IMR-90 (cell line): ENCODE measurements at regions not wholly inside any gene's neighbourhood (a gene's known extent, or its start where the extent isn't known, plus 50 kb on each side); places are given as distances from the start of the nearest gene placed in this dataset.

ENCODE experiments used
- ATAC-seq: fragments of 200-7000 bp; cut with Tn5 transposase; 2 replicates; pipeline ENCODE4 v1.9.1; 2020; ENCODE audit warnings: low read depth, mild to moderate bottlenecking, moderate library complexity
- BruUV-seq: library from RNA; stranded (reverse); fragments of 400-500 nt; replicated peaks from 2 replicates; lab custom pipeline; 2021; lab: Mats Ljungman, UMichigan
- CTCF ChIA-PET: fragments of 300-600 bp; formaldehyde crosslinking; extraction: SDS; loops from one replicate; lab custom pipeline; 2021; ENCODE audit warnings: antibody characterized with exemption; lab: Yijun Ruan, JAX
- POLR2A ChIA-PET: fragments of 300-600 bp; sonication (Branson Sonifier 250); formaldehyde crosslinking; loops from one replicate; lab custom pipeline; 2022; ENCODE audit warnings: antibody characterized with exemption; ENCODE audit not compliant: unreplicated experiment; lab: Charles Lee
- DNase-seq: peaks from one replicate; pipeline ENCODE4 v3.0.0; 2013
- H2AFZ ChIP-seq: replicated peaks from 2 replicates; pipeline ENCODE3; 2013; ENCODE audit warnings: low read length, mild to moderate bottlenecking; ENCODE audit not compliant: poor library complexity
- H2AK5ac ChIP-seq: 2 replicates; pipeline ENCODE4 v1.6.1; 2013; ENCODE audit warnings: low read depth, low read length, inconsistent platforms
- H2AK9ac ChIP-seq: replicated peaks from 2 replicates; pipeline ENCODE3; 2013; ENCODE audit warnings: mild to moderate bottlenecking, low read depth, low read length, moderate library complexity; ENCODE audit not compliant: poor library complexity
- H2BK120ac ChIP-seq: 2 replicates; pipeline ENCODE4 v1.6.1; 2013; ENCODE audit warnings: low read depth, low read length, inconsistent platforms
- H2BK15ac ChIP-seq: 3 replicates; pipeline ENCODE4 v1.6.1; 2013; ENCODE audit warnings: low read depth, low read length, inconsistent platforms
- H2BK20ac ChIP-seq: 2 replicates; pipeline ENCODE4 v1.6.1; 2013; ENCODE audit warnings: low read depth, mild to moderate bottlenecking, inconsistent platforms, low read length, moderate library complexity
- H2BK5ac ChIP-seq: 2 replicates; pipeline ENCODE4 v1.6.1; 2013; ENCODE audit warnings: mild to moderate bottlenecking, low read depth, low read length, inconsistent platforms; ENCODE audit not compliant: poor library complexity, severe bottlenecking
- H3K14ac ChIP-seq: replicated peaks from 2 replicates; pipeline ENCODE4 v1.6.1; 2013; ENCODE audit warnings: low read depth, low read length, inconsistent platforms
- H3K18ac ChIP-seq: 2 replicates; pipeline ENCODE4 v1.6.1; 2013; ENCODE audit warnings: low read depth, low read length, control low read depth
- H3K23ac ChIP-seq: 2 replicates; pipeline ENCODE4 v1.6.1; 2013; ENCODE audit warnings: low read depth, low read length, inconsistent platforms
- H3K27ac ChIP-seq: 2 replicates; pipeline ENCODE4 v1.5.1; 2013; ENCODE audit warnings: mild to moderate bottlenecking, control low read depth, low read length; ENCODE audit not compliant: insufficient read depth
- H3K27me3 ChIP-seq: 2 replicates; pipeline ENCODE4 v1.6.1; 2013; ENCODE audit warnings: low read length; ENCODE audit not compliant: control insufficient read depth, insufficient read depth
- H3K36me3 ChIP-seq: 2 replicates; pipeline ENCODE4 v1.6.1; 2013; ENCODE audit warnings: low read length, mixed read lengths; ENCODE audit not compliant: control insufficient read depth, insufficient read depth
- H3K4ac ChIP-seq: 2 replicates; pipeline ENCODE4 v1.6.1; 2013; ENCODE audit warnings: low read depth, low read length, inconsistent platforms
- H3K4me1 ChIP-seq: 2 replicates; pipeline ENCODE4 v1.6.1; 2013; ENCODE audit warnings: low read length, mixed read lengths; ENCODE audit not compliant: control insufficient read depth, insufficient read depth
- H3K4me2 ChIP-seq: 2 replicates; pipeline ENCODE4 v1.6.1; 2013; ENCODE audit warnings: low read depth, mild to moderate bottlenecking, control low read depth, low read length, moderate library complexity
- H3K4me3 ChIP-seq: 2 replicates; pipeline ENCODE4 v1.5.1; 2013; ENCODE audit warnings: low read depth, mild to moderate bottlenecking, control low read depth, low read length, moderate library complexity; ENCODE audit not compliant: insufficient read depth
- H3K56ac ChIP-seq: 2 replicates; pipeline ENCODE4 v1.6.1; 2013; ENCODE audit warnings: low read length, inconsistent platforms; ENCODE audit not compliant: insufficient read depth; ENCODE audit errors: extremely low read depth
- H3K79me1 ChIP-seq, 2 experiments: 2 replicates each; pipeline ENCODE4 v1.6.1; 2013; ENCODE audit warnings: low read length in 2 of 2, inconsistent platforms in 1 of 2, low read depth in 1 of 2
- H3K9ac ChIP-seq: 2 replicates; pipeline ENCODE4 v1.6.1; 2013; ENCODE audit warnings: low read depth, low read length, control low read depth
- H3K9me1 ChIP-seq: 2 replicates; pipeline ENCODE4 v1.6.1; 2013; ENCODE audit warnings: low read length, inconsistent platforms; ENCODE audit not compliant: insufficient read depth
- H3K9me3 ChIP-seq: 2 replicates; pipeline ENCODE4 v1.6.1; 2013; ENCODE audit warnings: low read length; ENCODE audit not compliant: control insufficient read depth, insufficient read depth
- H4K20me1 ChIP-seq: 2 replicates; pipeline ENCODE4 v1.6.1; 2013; ENCODE audit warnings: low read length, inconsistent platforms; ENCODE audit not compliant: insufficient read depth
- H4K5ac ChIP-seq: 2 replicates; pipeline ENCODE4 v1.6.1; 2013; ENCODE audit warnings: mild to moderate bottlenecking, low read depth, low read length, control low read depth
- H4K8ac ChIP-seq, 2 experiments: 2 replicates each; pipeline ENCODE4 v1.6.1; 2013; ENCODE audit warnings: low read depth in 2 of 2, low read length in 2 of 2, control low read depth in 1 of 2, inconsistent platforms in 1 of 2
- H4K91ac ChIP-seq: 2 replicates; pipeline ENCODE4 v1.6.1; 2013; ENCODE audit warnings: low read depth, low read length, inconsistent platforms; ENCODE audit not compliant: insufficient read depth
- BHLHE40 ChIP-seq: fragments of 150-350 bp; IDR thresholded peaks from 2 replicates; pipeline ENCODE4 v1.6.1; 2016; ENCODE audit warnings: mild to moderate bottlenecking, low read depth, low read length
- CEBPB ChIP-seq: IDR thresholded peaks from 2 replicates; pipeline ENCODE4 v1.6.1; 2012; ENCODE audit warnings: low read depth, low read length, improper control_type of control experiment
- CHD1 ChIP-seq: IDR thresholded peaks from 2 replicates; pipeline ENCODE4 v1.6.1; 2012; ENCODE audit warnings: low read depth, low read length, improper control_type of control experiment
- CTCF ChIP-seq: conservative IDR thresholded peaks from 2 replicates; pipeline ENCODE4 v1.5.1; 2012; ENCODE audit warnings: mild to moderate bottlenecking, low read depth, low read length, improper control_type of control experiment
- ELK1 ChIP-seq: fragments of 150-350 bp; IDR thresholded peaks from 2 replicates; pipeline ENCODE4 v1.6.1; 2016; ENCODE audit warnings: low read depth, mild to moderate bottlenecking, low read length, moderate library complexity, borderline replicate concordance
- FOS ChIP-seq: fragments of 150-350 bp; IDR thresholded peaks from 2 replicates; pipeline ENCODE4 v1.6.1; 2016; ENCODE audit warnings: low read depth, low read length
- NFE2L2 ChIP-seq: fragments of 150-350 bp; IDR thresholded peaks from 2 replicates; pipeline ENCODE4 v1.6.1; 2016; ENCODE audit warnings: low read depth, mild to moderate bottlenecking, low read length
- POLR2A ChIP-seq: IDR thresholded peaks from 2 replicates; pipeline ENCODE4 v1.6.1; 2012; ENCODE audit warnings: mild to moderate bottlenecking, low read depth, low read length
- RFX5 ChIP-seq: IDR thresholded peaks from 2 replicates; pipeline ENCODE4 v1.8.0; 2012; ENCODE audit warnings: low read depth, mild to moderate bottlenecking, low read length, moderate library complexity
- WGBS, 2 experiments: methylation state at CpG; one replicate each; pipeline versions ENCODE4 v1.1.5 to v1.1.7; 2013; ENCODE audit warnings: missing lambda C conversion rate in 2 of 2; ENCODE audit not compliant: insufficient read length in 1 of 2; ENCODE audit errors: extremely low coverage in 2 of 2; 5-methylcytosine and 5-hydroxymethylcytosine counted together
- dilution Hi-C: fragments of 300-500 bp; cut with HindIII; formaldehyde crosslinking; loops from one replicate; pipeline ENCODE4 v1.14.3; 2018; ENCODE audit warnings: low sequenced_read_pairs; ENCODE audit not compliant: unreplicated experiment
- in situ Hi-C: fragments of 300-500 bp; cut with MboI; formaldehyde crosslinking; loops from 3 replicates; pipeline ENCODE4 v1.14.3; 2019; ENCODE audit warnings: low sequenced_read_pairs, inconsistent platforms, mixed read lengths
- intact Hi-C: fragments of 100-400 bp; cut with micrococcal nuclease; formaldehyde crosslinking; loops from 2 replicates; pipeline ENCODE4 v1.10.0; 2022

GRCh38 chr13:111950697-111951096, 116.3 kb upstream of the SOX1 start:
- in situ Hi-C loops (no loop called here), dilution Hi-C loops (no loop called here), intact Hi-C loops (no loop called here)
- no peaks in the 10 kb centered on the region for H3K27me3 ChIP-seq
- no peak overlapping the region for H2BK5ac ChIP-seq
- H3K27ac ChIP-seq, result no peak overlapping the region
- no peak overlapping the region for H3K23ac ChIP-seq
- no peak overlapping the region for H3K18ac ChIP-seq
- H3K56ac ChIP-seq, result no peak overlapping the region
- H3K4me3 ChIP-seq, result no peak overlapping the region
- no peak overlapping the region for H2BK120ac ChIP-seq
- H3K4ac ChIP-seq, result no peak overlapping the region
- POLR2A ChIA-PET, result no interaction called here
- H4K5ac ChIP-seq, result no peak overlapping the region
- no peak for ATAC-seq
- CTCF ChIA-PET, result no interaction called here
- TF ChIP-seq ELK1 (no peak), RFX5 (no peak), POLR2A (no peak), CHD1 (no peak), NFE2L2 (no peak), CTCF (no peak), BHLHE40 (no peak), FOS (no peak), CEBPB (no peak)
- no peaks in the 10 kb centered on the region; the same call in 1 of the 2 replicates for H4K20me1 ChIP-seq
- H2BK15ac ChIP-seq, result no peak overlapping the region
- no peaks in the 10 kb centered on the region for H3K4me1 ChIP-seq
- no peak overlapping the region for H4K91ac ChIP-seq
- H2AK9ac ChIP-seq, result no peak overlapping the region
- H3K9me1 ChIP-seq, result no peaks in the 10 kb centered on the region
- no peak overlapping the region for H2BK20ac ChIP-seq
- no peaks in the 10 kb centered on the region for H3K79me1 ChIP-seq
- H3K36me3 ChIP-seq, result no peaks in the 10 kb centered on the region
- no peak overlapping the region for H3K4me2 ChIP-seq
- WGBS, 2 experiments, result 50% methylated on average over 2 of the region's 4 CpGs; no CpG with 5 or more reads in 1 of the 2 experiments
- no TSS peak for BruUV-seq
- H4K8ac ChIP-seq, result no peak overlapping the region
- H2AFZ ChIP-seq, result no peak overlapping the region
- H3K9ac ChIP-seq, result no peak overlapping the region
- DNase-seq, result no peak
- no peak overlapping the region for H3K14ac ChIP-seq
- peaks cover 68% of the 10 kb centered on the region for H3K9me3 ChIP-seq
- H2AK5ac ChIP-seq, result no peak overlapping the region
